ENCODE measurements at regions not wholly inside any gene's neighbourhood (a gene's known extent, or its start where the extent isn't known, plus 50 kb on each side); places are given as distances from the start of the nearest gene placed in this dataset.

DNA sequence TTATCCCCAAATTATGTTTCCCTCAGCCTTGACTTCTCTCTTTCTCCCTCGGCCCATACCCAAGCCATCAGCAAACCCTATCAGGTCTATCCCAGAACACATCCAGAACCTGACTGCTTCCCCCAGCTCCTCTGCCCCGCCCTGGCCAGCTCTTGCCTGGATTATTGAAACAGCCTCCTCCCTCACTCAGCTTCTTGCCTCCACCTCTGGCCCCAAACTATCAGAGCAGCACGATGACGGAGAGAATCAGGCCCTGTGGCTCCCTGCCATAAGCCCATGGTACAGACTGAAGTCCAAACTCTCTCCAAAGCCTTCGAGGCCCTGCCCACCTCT is 105.3 kb upstream of the LINGO1 start:
- 58 to 76% (median 64%) methylated on average over 5 of the region's 5 CpGs for WGBS, 5 donors
- no peaks in the 10 kb centered on the region for H3K4me1 ChIP-seq
- no peaks in the 10 kb centered on the region for H3K9me3 ChIP-seq
- H3K27ac ChIP-seq, result no peak overlapping the region
- DNase-seq, result no peak
- intact Hi-C loops (cut with DNase I; ENCODE audit: low total_unique reads), result loop anchor here (10.0 kb wide), 1 partner anchor 83 kb away; no protein-coding TSS in a partner anchor
- peaks cover 0 to 99% (median 25%) of the 10 kb centered on the region in 3 donors for H3K27me3 ChIP-seq
- no peak for TF ChIP-seq EP300 (IDR thresholded peaks at IDR 0.05)
- TF ChIP-seq POLR2AphosphoS5 (IDR thresholded peaks at IDR 0.05), result no peak
- TF ChIP-seq, protein P1, sequence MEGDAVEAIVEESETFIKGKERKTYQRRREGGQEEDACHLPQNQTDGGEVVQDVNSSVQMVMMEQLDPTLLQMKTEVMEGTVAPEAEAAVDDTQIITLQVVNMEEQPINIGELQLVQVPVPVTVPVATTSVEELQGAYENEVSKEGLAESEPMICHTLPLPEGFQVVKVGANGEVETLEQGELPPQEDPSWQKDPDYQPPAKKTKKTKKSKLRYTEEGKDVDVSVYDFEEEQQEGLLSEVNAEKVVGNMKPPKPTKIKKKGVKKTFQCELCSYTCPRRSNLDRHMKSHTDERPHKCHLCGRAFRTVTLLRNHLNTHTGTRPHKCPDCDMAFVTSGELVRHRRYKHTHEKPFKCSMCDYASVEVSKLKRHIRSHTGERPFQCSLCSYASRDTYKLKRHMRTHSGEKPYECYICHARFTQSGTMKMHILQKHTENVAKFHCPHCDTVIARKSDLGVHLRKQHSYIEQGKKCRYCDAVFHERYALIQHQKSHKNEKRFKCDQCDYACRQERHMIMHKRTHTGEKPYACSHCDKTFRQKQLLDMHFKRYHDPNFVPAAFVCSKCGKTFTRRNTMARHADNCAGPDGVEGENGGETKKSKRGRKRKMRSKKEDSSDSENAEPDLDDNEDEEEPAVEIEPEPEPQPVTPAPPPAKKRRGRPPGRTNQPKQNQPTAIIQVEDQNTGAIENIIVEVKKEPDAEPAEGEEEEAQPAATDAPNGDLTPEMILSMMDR (IDR thresholded peaks at IDR 0.05), result no peak
- no peak for TF ChIP-seq POLR2A (IDR thresholded peaks at IDR 0.05)
- no peaks in the 10 kb centered on the region for H3K36me3 ChIP-seq
- no peak overlapping the region for H3K4me3 ChIP-seq

DNA sequence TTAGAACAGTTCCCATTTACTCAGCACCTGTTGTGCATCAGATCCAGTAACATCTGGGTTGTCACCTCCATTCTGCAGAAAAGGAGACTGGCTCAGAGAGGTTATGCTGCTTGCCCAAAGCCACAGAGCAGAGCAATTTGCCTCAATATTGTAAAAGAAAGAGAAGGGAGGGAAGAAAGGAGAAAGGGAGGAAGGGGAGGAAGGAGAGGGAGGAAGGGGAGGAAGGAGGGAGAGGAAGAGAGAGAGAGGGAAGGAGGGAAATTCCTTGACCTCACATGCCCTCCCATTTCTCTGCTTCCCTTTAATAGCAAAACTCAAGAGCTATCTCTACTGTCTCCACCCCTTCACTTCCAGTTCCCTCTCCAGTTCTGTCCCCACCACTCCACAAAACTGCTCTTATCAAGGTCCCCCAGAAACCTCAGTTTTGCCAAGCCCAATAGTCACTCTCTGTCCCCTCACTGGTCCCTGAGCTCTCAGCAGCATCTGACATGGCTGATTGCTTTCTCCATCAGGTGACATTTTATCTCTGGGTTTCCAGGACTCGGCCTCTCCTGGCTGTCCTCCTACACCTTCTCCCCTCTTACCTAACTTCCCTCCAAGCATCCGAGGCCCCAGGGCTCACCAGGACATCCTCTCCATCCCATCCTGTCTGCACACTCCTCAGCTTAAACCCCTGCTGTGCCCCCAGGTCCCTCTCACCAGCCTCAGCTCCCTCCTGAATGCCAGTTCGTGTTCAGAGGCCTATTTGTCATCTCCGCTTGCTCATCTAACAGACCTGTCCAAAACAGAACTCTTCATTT is 104.7 kb upstream of the LINGO1 start:
- no peak for DNase-seq
- no peak overlapping the region for H3K4me3 ChIP-seq
- no peak overlapping the region for H3K27ac ChIP-seq
- 39 to 61% (median 45%) methylated on average over 4 of the region's 4 CpGs for WGBS, 5 donors
- no peak for TF ChIP-seq POLR2AphosphoS5 (IDR thresholded peaks at IDR 0.05)
- no peak for TF ChIP-seq POLR2A (IDR thresholded peaks at IDR 0.05)
- TF ChIP-seq EP300 (IDR thresholded peaks at IDR 0.05), result no peak
- TF ChIP-seq, protein P1 (IDR thresholded peaks at IDR 0.05), result no peak
- no peaks in the 10 kb centered on the region for H3K4me1 ChIP-seq
- no peaks in the 10 kb centered on the region for H3K36me3 ChIP-seq
- intact Hi-C loops (cut with DNase I; ENCODE audit: low total_unique reads), result loop anchor here (10.0 kb wide), 1 partner anchor 83 kb away; no protein-coding TSS in a partner anchor
- no peaks in the 10 kb centered on the region for H3K9me3 ChIP-seq
- H3K27me3 ChIP-seq, result peaks cover 0 to 99% (median 23%) of the 10 kb centered on the region in 3 donors

DNA sequence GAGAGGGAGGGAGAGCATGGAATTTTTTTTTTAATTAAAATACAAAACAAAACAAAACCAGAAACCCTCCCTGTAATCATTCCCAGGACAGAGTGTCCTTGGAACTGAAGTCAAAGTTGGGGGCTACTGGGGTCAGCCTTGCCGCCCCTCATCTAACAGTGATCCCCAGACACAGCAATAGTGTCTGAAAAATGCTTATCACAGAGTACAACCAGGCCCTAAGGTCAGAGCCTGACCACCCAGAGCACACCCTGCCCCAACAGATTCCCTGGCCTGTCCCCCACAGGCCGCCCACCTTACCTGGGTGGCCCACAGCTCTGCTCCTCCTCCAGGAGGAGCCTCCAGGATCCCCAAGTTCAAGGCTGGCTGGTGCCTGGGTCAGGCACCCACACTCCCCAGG is 101.6 kb upstream of the LINGO1 start:
- Histone ChIP-seq H3K4me3 (no peak overlapping the region), H3K9me3 (no peaks in the 10 kb centered on the region), H3K36me3 (no peaks in the 10 kb centered on the region), H3K27ac (no peak overlapping the region), H3K27me3 (peaks cover 0 to 91% (median 12%) of the 10 kb centered on the region in 3 donors), H3K4me1 (no peaks in the 10 kb centered on the region)
- 72 to 89% (median 87%) methylated on average over 2 of the region's 2 CpGs for WGBS, 5 donors
- TF ChIP-seq POLR2AphosphoS5 (IDR thresholded peaks at IDR 0.05) (no peak), EP300 (IDR thresholded peaks at IDR 0.05) (no peak), POLR2A (IDR thresholded peaks at IDR 0.05) (no peak)
- TF ChIP-seq, protein P1 (IDR thresholded peaks at IDR 0.05), result no peak
- DNase-seq, result no peak
- intact Hi-C loops (cut with DNase I; ENCODE audit: low total_unique reads), result loop anchor here (10.0 kb wide), 1 partner anchor 80 kb away; no protein-coding TSS in a partner anchor

DNA sequence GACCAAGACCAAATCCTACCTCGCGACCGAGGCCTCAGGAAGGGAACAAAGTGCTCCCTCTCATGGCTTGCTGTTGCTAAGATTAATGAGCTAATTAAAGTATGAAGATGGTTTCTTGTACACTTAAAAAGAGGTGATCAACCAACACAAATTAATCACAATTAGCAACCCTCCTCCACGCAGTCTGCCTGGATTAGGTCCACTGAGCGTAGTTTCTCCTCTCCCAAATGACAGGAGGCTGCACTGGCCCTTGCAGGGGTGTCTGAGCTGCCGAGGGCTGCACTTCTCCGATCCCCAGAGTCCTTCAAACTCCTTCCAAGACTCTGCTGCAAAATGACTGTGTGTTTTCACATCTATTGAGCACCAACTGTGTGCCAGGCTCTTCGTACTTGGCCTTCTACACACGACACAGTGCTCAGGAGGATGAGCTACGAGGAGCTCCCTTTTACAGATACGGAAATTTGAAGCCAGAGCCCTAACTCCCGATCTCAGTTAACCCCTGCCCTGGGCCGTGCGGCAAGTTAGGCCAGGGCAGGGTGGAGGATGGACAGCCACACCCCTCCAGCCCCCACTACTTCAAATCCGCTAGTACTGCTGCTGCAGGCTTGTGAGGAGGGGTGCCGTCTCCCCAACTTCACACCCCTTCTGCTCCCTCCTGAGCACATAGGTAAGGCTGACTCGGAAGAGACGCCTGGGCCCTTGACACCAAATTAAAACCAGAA is 101.0 kb upstream of the LINGO1 start:
- no peak overlapping the region for H3K4me3 ChIP-seq
- TF ChIP-seq POLR2A (IDR thresholded peaks at IDR 0.05), result no peak
- TF ChIP-seq POLR2AphosphoS5 (IDR thresholded peaks at IDR 0.05), result no peak
- no peak for TF ChIP-seq EP300 (IDR thresholded peaks at IDR 0.05)
- TF ChIP-seq, protein P1 (IDR thresholded peaks at IDR 0.05), result no peak
- H3K9me3 ChIP-seq, result no peaks in the 10 kb centered on the region
- H3K4me1 ChIP-seq, result no peaks in the 10 kb centered on the region
- DNase-seq, result no peak
- WGBS, 5 donors, result 71 to 78% (median 73%) methylated on average over 17 to 18 of the region's 18 CpGs
- no peak overlapping the region for H3K27ac ChIP-seq
- no peaks in the 10 kb centered on the region for H3K36me3 ChIP-seq
- intact Hi-C loops (cut with DNase I; ENCODE audit: low total_unique reads), result loop anchor here (10.0 kb wide), 1 partner anchor 79 kb away; no protein-coding TSS in a partner anchor
- peaks cover 0 to 85% (median 6%) of the 10 kb centered on the region in 3 donors for H3K27me3 ChIP-seq
